A673 (cell line): ENCODE measurements at regions not wholly inside any gene's neighbourhood (a gene's known extent, or its start where the extent isn't known, plus 50 kb on each side); places are given as distances from the start of the nearest gene placed in this dataset.
"Not testable (repeated sequence)": the region's sequence is repeated elsewhere in the genome, so short reads cannot be mapped to it uniquely, and the experiment has no call there.

ENCODE experiments used
- BruUV-seq: library from RNA; stranded (reverse); fragments of 400-500 nt; replicated peaks from 2 replicates; lab custom pipeline; 2021; lab: Mats Ljungman, UMichigan
- CTCF ChIA-PET: fragments of 300-600 bp; sonication (Branson Sonifier 250); formaldehyde crosslinking; loops from one replicate; lab custom pipeline; 2022; ENCODE audit warnings: antibody characterized with exemption; lab: Charles Lee
- POLR2A ChIA-PET: fragments of 300-600 bp; sonication (Branson Sonifier 250); formaldehyde crosslinking; loops from one replicate; lab custom pipeline; 2022; ENCODE audit warnings: antibody characterized with exemption; ENCODE audit not compliant: low non-redundant PET; lab: Charles Lee
- DNase-seq: peaks from one replicate; pipeline ENCODE4 v3.0.0-alpha.2; 2015; ENCODE audit warnings: low spot score
- H3K27ac ChIP-seq: fragments of 200-600 bp; sonication (generic); 2 replicates; pipeline ENCODE4 v1.5.1; 2016; ENCODE audit warnings: mixed run types, low read depth, mild to moderate bottlenecking, mixed read lengths, antibody characterized with exemption, low read length; ENCODE audit not compliant: poor library complexity, severe bottlenecking
- H3K27me3 ChIP-seq: fragments of 200-600 bp; sonication (generic); replicated peaks from 2 replicates; pipeline ENCODE4 v1.6.1; 2017; ENCODE audit warnings: mixed run types, low read depth, mild to moderate bottlenecking, mixed read lengths, antibody characterized with exemption, low read length; ENCODE audit not compliant: insufficient read depth, poor library complexity
- H3K36me3 ChIP-seq: fragments of 200-600 bp; sonication (generic); 2 replicates; pipeline ENCODE4 v1.6.1; 2016; ENCODE audit warnings: mixed run types, mild to moderate bottlenecking, mixed read lengths, antibody characterized with exemption, low read length; ENCODE audit not compliant: insufficient read depth, poor library complexity, severe bottlenecking
- H3K4me1 ChIP-seq: fragments of 200-600 bp; sonication (generic); 2 replicates; pipeline ENCODE4 v1.6.1; 2017; ENCODE audit warnings: mixed run types, mild to moderate bottlenecking, mixed read lengths, antibody characterized with exemption, low read length; ENCODE audit not compliant: insufficient read depth, poor library complexity, severe bottlenecking
- H3K4me3 ChIP-seq: fragments of 200-600 bp; sonication (generic); 2 replicates; pipeline ENCODE4 v1.5.1; 2016; ENCODE audit warnings: low read depth, mixed run types, mild to moderate bottlenecking, mixed read lengths, low read length; ENCODE audit not compliant: poor library complexity, severe bottlenecking
- H3K9me3 ChIP-seq: fragments of 200-600 bp; sonication (generic); 2 replicates; pipeline ENCODE4 v1.6.1; 2016; ENCODE audit warnings: mixed run types, low read depth, mild to moderate bottlenecking, mixed read lengths, antibody characterized with exemption, low read length; ENCODE audit not compliant: poor library complexity, severe bottlenecking
- CTCF ChIP-seq: fragments of 300-800, 200-600 bp; sonication (generic); conservative IDR thresholded peaks from 2 replicates; pipeline ENCODE4 v1.5.1; 2017; ENCODE audit warnings: low read depth, mild to moderate bottlenecking, antibody characterized with exemption, low read length, moderate library complexity, mixed read lengths
- EZH2 ChIP-seq: fragments of 200-600 bp; sonication (generic); IDR thresholded peaks from 2 replicates; pipeline ENCODE4 v1.6.1; 2017; ENCODE audit warnings: borderline replicate concordance, low read depth, mild to moderate bottlenecking, mixed read lengths, antibody characterized with exemption, low read length; ENCODE audit not compliant: poor library complexity, severe bottlenecking
- intact Hi-C: fragments of 100-400 bp; cut with micrococcal nuclease; formaldehyde crosslinking; loops from one replicate; pipeline ENCODE4 v1.10.0; 2022; ENCODE audit not compliant: unreplicated experiment

DNA sequence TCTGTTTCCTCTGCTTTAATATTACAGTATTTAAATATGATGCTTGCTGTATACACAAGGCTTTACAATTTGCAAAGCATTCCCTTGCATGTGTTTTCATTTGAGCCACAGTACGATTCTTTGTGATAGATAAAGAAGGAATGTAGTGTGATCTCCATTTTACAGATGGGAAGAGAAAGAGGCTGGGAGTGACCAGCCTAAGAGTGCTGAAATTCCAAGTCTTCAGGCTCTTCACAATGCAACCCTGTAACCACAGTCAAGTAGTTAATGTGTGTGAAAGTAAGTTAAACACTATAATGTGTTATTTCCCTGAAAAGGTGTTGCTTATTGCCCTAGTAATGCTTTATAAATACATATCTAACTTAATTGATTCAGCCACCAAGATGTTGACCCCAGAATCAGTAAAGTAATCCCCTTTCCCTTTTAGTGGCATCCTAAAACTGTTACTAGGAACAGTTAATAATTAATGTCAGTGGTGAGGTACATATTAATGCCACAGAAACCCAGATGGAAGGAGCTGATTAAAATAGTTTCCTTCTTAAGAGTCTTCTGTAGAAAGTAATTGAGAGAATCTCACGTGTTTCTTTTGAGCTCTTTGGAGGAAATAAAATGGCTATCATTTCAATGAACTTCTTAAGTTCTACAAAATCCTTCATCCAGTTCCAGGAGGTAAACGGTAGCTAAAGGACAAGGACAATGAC, 110.4 kb downstream of the IL12A start:
- no peaks in the 10 kb centered on the region for H3K27me3 ChIP-seq
- no peak overlapping the region for H3K27ac ChIP-seq
- no peak for DNase-seq
- intact Hi-C loops, result no loop called here
- BruUV-seq, result no TSS peak
- no peak for TF ChIP-seq CTCF
- no peak for TF ChIP-seq EZH2
- ChIA-PET CTCF (no interaction called here), POLR2A (interaction anchor here (0.7 kb wide), 1 partner anchor 389 kb away, joined by 3 read pairs; no protein-coding TSS in a partner anchor)
- H3K4me1 ChIP-seq, result no peaks in the 10 kb centered on the region
- H3K36me3 ChIP-seq, result no peaks in the 10 kb centered on the region
- H3K4me3 ChIP-seq, result no peak overlapping the region
- no peaks in the 10 kb centered on the region for H3K9me3 ChIP-seq

DNA sequence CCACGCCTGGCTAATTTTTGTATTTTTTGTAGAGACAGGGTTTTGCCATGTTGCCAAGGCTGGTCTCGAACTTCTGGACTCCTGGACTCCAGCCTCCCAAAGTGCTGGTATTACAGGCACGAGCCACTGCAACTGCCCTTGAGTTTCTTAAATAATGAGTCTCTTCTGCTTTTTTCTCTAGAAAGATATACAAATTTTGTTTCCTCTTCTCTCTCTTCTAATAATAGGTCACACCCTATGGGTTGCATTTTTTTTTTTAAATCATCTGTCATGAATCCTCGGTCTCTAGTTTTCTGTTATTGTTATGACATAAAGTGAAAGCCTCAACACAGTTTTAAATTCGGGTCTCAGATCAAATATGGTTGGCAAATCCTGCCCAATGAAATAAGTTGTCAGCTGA, 111.2 kb downstream of the IL12A start:
- H3K27me3 ChIP-seq, result no peaks in the 10 kb centered on the region
- ChIA-PET CTCF (no interaction called here), POLR2A (no interaction called here)
- no peaks in the 10 kb centered on the region for H3K36me3 ChIP-seq
- intact Hi-C loops, result no loop called here
- H3K4me1 ChIP-seq, result no peaks in the 10 kb centered on the region
- DNase-seq, result no peak
- no peak for TF ChIP-seq EZH2
- TF ChIP-seq CTCF, result no peak
- BruUV-seq, result no TSS peak
- H3K4me3 ChIP-seq, result no peak overlapping the region
- no peaks in the 10 kb centered on the region for H3K9me3 ChIP-seq
- no peak overlapping the region for H3K27ac ChIP-seq

GRCh38 chr3:160100610-160101009, 112.0 kb downstream of the IL12A start:
- no peaks in the 10 kb centered on the region for H3K4me1 ChIP-seq
- H3K9me3 ChIP-seq, result no peaks in the 10 kb centered on the region
- POLR2A ChIA-PET, result no interaction called here
- intact Hi-C loops, result no loop called here
- no peaks in the 10 kb centered on the region for H3K27me3 ChIP-seq
- H3K36me3 ChIP-seq, result no peaks in the 10 kb centered on the region
- no peak overlapping the region for H3K4me3 ChIP-seq
- TF ChIP-seq CTCF (no peak), EZH2 (no peak)
- BruUV-seq, result no TSS peak
- H3K27ac ChIP-seq, result no peak overlapping the region
- no peak for DNase-seq
- CTCF ChIA-PET, result no interaction called here

- BruUV-seq, H3K9me3 ChIP-seq, CTCF ChIA-PET, H3K4me1 ChIP-seq, POLR2A ChIA-PET, H3K36me3 ChIP-seq, intact Hi-C loops, H3K27me3 ChIP-seq, H3K4me3 ChIP-seq, DNase-seq, H3K27ac ChIP-seq: not testable (repeated sequence)
Observed at GRCh38 chr3:160102001-160102400, 113.4 kb downstream of the IL12A start.
